Esophagus muscularis mucosa (tissue), 3 donors: ENCODE measurements at regions not wholly inside any gene's neighbourhood (a gene's known extent, or its start where the extent isn't known, plus 50 kb on each side); places are given as distances from the start of the nearest gene placed in this dataset.

Source experiments
- POLR2A ChIP-seq: fragments of 450-650 bp; IDR thresholded peaks from one replicate; pipeline ENCODE4 v1.6.1; 2017; ENCODE audit warnings: antibody characterized with exemption, moderate library complexity, mild to moderate bottlenecking, low read depth
- TF ChIP-seq, protein P1 (sequence below), 3 experiments: fragments of 200-600 bp in 2 of 3; fragments of 450-650 bp in 1 of 3; sonication (generic) in 2 of 3; IDR thresholded peaks; one replicate each; pipeline ENCODE4 v1.5.1; 2017 to 2019; ENCODE audit warnings: antibody characterized with exemption in 3 of 3, mild to moderate bottlenecking in 2 of 3, moderate library complexity in 1 of 3

DNA sequence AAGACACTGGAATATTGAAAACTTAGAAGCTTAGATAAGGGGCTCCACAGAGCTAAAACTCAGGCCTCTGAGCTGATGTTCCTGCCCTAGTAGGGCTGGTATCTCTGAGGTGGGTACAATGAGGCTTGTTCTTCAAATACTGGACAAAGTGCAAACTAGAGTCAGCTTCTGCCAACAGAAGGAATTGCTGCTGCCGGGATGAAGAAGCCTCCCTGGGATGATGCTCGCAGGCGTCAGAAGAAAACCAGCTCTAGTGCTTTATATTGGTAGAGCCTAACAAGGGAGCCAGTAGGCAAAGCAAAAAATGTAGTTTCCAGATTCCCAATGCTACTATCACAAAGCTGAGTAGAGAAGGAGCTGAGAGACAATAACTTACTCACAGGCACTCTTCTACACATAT is 118.1 kb downstream of the FOXI3 start:
- TF ChIP-seq, protein P1, sequence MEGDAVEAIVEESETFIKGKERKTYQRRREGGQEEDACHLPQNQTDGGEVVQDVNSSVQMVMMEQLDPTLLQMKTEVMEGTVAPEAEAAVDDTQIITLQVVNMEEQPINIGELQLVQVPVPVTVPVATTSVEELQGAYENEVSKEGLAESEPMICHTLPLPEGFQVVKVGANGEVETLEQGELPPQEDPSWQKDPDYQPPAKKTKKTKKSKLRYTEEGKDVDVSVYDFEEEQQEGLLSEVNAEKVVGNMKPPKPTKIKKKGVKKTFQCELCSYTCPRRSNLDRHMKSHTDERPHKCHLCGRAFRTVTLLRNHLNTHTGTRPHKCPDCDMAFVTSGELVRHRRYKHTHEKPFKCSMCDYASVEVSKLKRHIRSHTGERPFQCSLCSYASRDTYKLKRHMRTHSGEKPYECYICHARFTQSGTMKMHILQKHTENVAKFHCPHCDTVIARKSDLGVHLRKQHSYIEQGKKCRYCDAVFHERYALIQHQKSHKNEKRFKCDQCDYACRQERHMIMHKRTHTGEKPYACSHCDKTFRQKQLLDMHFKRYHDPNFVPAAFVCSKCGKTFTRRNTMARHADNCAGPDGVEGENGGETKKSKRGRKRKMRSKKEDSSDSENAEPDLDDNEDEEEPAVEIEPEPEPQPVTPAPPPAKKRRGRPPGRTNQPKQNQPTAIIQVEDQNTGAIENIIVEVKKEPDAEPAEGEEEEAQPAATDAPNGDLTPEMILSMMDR (IDR thresholded peaks at IDR 0.05), result no peak
- no peak for TF ChIP-seq POLR2A
